Esophagus squamous epithelium (tissue), 4 donors: ENCODE measurements at regions not wholly inside any gene's neighbourhood (a gene's known extent, or its start where the extent isn't known, plus 50 kb on each side); places are given as distances from the start of the nearest gene placed in this dataset.

Experiments
- POLR2A ChIP-seq, 4 donors: fragments of 450-650 bp; IDR thresholded peaks; one replicate each; pipeline ENCODE4 v1.6.1; 2017; ENCODE audit warnings: antibody characterized with exemption in 4 of 4, mild to moderate bottlenecking in 4 of 4, moderate library complexity in 3 of 4
- TF ChIP-seq, protein P1 (sequence below), 6 experiments: fragments of 450-650 bp in 4 of 6; fragments of 200-600 bp in 2 of 6; sonication (generic) in 2 of 6; IDR thresholded peaks; one replicate each; pipeline ENCODE4 v1.5.1; 2016 to 2019; ENCODE audit warnings: antibody characterized with exemption in 6 of 6, mild to moderate bottlenecking in 4 of 6, moderate library complexity in 4 of 6

DNA sequence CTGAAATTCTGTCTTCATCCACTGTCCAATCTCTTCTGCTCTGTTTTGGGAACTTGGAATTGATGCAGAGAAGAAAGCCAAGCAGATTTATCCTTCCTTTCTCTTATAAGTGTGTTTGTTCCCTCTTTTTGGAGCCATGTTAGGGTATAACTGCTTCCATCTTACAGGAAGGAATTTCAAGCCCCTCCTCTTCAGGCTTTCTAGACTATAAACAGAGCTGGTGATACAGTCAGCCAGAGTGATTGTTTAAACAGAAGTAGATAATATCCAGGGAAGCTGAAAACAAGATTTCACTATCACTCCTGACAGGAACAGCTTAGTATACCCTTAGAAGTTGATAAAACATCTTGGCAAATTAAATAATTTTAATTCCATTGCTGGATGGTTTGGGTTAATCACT lies 102.1 kb upstream of the DMRT1 start:
- TF ChIP-seq POLR2A (IDR thresholded peaks at IDR 0.05), result no peak
- TF ChIP-seq, protein P1, sequence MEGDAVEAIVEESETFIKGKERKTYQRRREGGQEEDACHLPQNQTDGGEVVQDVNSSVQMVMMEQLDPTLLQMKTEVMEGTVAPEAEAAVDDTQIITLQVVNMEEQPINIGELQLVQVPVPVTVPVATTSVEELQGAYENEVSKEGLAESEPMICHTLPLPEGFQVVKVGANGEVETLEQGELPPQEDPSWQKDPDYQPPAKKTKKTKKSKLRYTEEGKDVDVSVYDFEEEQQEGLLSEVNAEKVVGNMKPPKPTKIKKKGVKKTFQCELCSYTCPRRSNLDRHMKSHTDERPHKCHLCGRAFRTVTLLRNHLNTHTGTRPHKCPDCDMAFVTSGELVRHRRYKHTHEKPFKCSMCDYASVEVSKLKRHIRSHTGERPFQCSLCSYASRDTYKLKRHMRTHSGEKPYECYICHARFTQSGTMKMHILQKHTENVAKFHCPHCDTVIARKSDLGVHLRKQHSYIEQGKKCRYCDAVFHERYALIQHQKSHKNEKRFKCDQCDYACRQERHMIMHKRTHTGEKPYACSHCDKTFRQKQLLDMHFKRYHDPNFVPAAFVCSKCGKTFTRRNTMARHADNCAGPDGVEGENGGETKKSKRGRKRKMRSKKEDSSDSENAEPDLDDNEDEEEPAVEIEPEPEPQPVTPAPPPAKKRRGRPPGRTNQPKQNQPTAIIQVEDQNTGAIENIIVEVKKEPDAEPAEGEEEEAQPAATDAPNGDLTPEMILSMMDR (IDR thresholded peaks at IDR 0.05), result no peak
